GM10266 (cell line): ENCODE measurements at regions not wholly inside any gene's neighbourhood (a gene's known extent, or its start where the extent isn't known, plus 50 kb on each side); places are given as distances from the start of the nearest gene placed in this dataset.

Experiments
- DNase-seq: peaks from one replicate; pipeline ENCODE4 v3.0.0; 2012; ENCODE audit errors: extremely low spot score
- TF ChIP-seq, protein P1 (sequence below): IDR thresholded peaks from 2 replicates; pipeline ENCODE4 v1.5.1; 2012; ENCODE audit warnings: mild to moderate bottlenecking, low read depth; ENCODE audit not compliant: control insufficient read depth, insufficient read depth; ENCODE audit errors: missing control alignments

DNA sequence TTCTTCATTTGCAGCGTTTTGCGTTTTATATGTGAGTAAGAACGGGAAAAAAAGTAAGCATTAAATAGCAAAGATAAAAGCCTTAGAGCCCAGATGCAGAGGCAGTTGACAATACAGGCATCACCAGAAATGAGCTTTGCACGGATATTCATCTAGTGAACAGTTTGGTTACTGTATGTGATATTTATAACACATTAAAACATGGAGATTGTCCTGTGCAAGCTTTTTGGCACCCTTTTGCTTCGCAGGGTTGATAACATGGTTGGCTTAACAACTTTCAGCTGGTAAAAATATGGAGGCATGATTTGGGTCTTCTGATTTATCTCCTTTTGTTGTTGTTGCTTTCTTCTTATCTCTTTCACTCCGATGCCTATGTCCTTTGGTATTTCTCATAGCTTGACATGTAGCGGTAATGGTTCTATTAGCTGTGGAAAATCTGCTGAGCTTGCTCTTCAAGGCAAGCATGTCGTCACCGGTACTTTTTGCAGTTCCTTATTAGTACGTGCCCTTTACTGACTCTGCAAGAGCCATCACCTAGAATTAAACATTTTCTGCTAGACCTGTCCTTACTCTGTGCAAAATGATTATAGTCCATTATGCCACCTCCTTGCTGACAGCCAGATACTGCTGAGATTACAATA is 102.9 kb downstream of the PCDH7 start:
- TF ChIP-seq, protein P1, sequence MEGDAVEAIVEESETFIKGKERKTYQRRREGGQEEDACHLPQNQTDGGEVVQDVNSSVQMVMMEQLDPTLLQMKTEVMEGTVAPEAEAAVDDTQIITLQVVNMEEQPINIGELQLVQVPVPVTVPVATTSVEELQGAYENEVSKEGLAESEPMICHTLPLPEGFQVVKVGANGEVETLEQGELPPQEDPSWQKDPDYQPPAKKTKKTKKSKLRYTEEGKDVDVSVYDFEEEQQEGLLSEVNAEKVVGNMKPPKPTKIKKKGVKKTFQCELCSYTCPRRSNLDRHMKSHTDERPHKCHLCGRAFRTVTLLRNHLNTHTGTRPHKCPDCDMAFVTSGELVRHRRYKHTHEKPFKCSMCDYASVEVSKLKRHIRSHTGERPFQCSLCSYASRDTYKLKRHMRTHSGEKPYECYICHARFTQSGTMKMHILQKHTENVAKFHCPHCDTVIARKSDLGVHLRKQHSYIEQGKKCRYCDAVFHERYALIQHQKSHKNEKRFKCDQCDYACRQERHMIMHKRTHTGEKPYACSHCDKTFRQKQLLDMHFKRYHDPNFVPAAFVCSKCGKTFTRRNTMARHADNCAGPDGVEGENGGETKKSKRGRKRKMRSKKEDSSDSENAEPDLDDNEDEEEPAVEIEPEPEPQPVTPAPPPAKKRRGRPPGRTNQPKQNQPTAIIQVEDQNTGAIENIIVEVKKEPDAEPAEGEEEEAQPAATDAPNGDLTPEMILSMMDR: no peak
- DNase-seq: no peak

DNA sequence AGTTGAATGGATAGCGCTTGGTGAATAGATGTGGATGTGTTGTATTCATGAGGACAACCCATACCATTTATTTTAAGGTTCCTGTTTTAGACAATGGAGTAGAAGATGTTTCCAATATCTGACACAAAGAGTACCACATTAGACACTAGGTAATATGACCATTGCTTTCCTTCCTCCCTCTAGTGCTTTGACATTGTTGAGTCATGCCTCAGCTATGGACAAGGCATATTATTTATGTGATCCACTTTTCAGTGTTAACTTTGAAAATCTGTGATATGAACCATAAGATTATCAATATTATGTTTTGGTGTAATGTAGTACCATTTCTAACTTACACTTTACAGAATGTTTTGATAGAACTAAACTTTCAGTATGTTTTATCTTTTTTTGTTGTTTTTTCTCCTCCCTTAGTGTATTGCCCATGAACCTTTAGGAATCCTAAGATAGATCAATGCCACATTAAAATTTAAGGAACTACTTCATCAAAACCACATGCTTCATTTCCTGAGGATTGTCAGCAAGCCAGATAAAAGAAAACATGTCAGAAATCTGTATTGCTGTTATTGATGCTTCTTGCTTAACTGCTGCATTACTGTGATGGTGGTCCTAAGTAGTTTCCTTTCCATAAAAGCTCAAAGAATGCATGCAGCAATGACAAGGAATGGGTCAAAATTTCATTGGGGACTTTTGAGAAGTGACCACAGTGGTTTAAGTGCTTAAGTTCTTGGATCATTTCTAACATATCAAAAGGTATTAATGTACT is 105.0 kb downstream of the PCDH7 start:
- DNase-seq: no peak
- TF ChIP-seq, protein P1: no peak

DNA sequence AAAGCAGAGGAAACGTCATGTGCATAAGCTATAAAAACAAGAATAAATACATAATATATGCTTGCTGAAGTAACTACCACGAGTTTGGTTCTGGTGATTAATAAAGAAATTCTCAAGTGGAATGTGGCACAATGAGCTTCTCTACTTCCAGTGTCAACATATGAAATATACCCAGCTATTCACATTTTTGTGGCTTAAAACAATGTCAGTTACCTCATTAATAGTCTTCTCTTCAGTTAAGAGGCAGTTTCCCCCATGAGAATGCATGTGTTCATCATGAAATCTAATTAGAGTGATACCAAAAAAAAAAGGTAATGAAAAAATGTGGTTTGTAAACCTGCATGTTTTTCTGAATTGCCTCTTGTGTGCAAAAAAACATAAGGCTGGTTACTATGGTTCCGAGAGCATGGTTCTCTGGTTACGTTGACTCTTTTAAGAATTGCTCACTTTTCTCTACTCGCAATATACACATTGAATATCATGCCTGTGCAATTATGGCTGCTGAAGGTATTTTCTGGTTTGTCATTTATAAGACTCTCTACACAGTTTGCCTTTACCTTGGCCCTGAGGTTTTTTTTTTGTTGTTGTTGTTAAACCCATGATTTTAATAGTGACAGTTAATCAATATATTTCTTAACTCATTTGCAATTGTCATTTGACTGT is 108.2 kb downstream of the PCDH7 start:
- TF ChIP-seq, protein P1: no peak
- DNase-seq: no peak

DNA sequence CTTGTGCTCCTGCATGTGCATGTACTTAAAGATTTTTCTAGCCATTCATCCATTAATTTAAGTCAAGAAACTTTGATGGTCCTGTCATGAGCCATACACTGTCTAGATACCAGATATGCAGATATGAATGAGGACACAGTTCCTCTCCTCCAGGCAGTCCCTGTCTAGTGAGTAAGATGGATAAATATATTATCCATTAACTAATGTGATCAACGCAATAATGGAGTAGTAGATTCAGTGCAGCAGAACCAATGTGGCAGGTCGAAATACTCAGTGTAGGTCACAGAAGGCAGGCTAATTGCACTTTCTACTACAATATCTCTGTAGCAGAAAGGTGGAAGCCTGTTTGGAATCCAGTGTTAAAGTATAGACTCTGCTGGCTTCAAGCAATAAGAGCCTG is 112.5 kb downstream of the PCDH7 start:
- no peak for DNase-seq
- TF ChIP-seq, protein P1: no peak

DNA sequence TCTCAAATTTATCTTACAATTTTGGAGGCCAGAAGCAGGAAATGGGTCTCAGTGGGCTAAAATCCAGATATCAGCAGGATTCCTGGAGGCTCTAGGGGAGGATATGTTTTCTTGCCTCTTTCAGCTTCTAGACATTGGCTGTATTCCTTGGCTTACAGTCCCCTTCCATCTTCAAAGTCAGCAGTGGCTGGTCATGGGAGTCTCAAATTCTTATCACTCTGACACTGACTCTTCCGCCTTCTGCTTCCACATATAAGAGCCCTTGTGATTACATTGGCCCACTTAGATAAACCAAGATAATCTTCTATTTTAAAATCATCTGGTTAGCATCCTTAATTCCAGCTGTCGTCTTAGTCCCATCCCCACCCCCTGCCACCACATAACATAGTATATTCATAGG is 113.0 kb downstream of the PCDH7 start:
- TF ChIP-seq, protein P1: no peak

DNA sequence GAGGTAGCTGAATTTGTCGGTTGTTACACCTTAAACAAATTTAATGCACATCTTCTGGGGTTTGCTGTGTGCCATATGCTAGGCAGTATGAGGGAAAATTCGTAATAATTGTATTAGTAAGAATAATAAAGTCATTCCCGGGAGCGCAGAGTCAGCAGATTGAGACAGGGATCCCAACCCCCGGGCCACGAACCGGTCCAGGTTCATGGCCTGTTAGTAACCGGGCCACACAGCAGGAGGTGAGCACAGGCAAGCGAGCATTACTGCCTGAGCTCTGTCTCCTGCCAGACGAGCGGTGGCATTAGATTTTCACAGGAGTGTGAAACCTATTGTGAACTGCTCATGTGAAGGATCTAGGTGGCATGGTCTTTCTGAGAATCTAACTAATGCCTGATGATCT is 114.9 kb downstream of the PCDH7 start:
- TF ChIP-seq, protein P1: no peak
- no peak for DNase-seq

More for the DNA sequence above, 113.0 kb downstream of the PCDH7 start:
- DNase-seq: no peak

DNA sequence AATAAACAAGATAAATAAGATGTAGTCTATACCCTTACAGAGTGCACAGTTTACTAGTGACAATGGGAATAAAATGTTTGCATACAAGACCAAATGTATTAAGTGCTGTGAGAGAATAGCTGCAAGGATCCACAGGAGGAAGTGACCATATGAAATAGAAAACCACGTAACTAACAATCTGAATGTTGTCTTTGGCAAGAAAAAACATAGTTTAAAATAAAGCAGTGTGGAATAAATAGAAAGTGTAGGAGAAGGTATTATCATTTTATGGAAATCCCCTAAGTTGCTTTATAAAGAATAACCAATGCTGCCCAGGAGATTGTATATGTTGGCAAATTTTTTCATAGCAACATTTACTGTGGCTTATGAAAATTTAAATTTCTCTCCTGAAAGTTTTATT is 116.1 kb downstream of the PCDH7 start:
- TF ChIP-seq, protein P1: no peak
- DNase-seq: no peak
